Tibial artery (tissue), 4 donors: ENCODE measurements at regions not wholly inside any gene's neighbourhood (a gene's known extent, or its start where the extent isn't known, plus 50 kb on each side); places are given as distances from the start of the nearest gene placed in this dataset.

Experiments
- DNase-seq, 2 donors: peaks; one replicate each; pipeline ENCODE4 v3.0.0-alpha.2; 2019
- H3K27ac ChIP-seq, 2 donors: fragments of 200-600 bp; sonication (generic) in 1 of 2; 1 replicate in 1 of 2; 2 replicates in 1 of 2; pipeline ENCODE4 v1.5.1; 2018 to 2019; ENCODE audit warnings: mild to moderate bottlenecking in 1 of 2
- H3K27me3 ChIP-seq, 2 donors: fragments of 200-600 bp; sonication (generic) in 1 of 2; one replicate each; pipeline versions ENCODE4 v1.5.1 to v1.6.0; 2016 to 2019
- H3K36me3 ChIP-seq, 3 donors: fragments of 200-600 bp; sonication (generic) in 2 of 3; one replicate each; pipeline ENCODE4 v1.5.1; 2016 to 2019; ENCODE audit warnings: mild to moderate bottlenecking in 2 of 3
- H3K4me1 ChIP-seq, 4 donors: fragments of 200-600 bp; sonication (generic) in 2 of 4; 1 replicate in 3 of 4; 2 replicates in 1 of 4; pipeline ENCODE4 v1.5.1; 2016 to 2019
- H3K4me3 ChIP-seq, 2 donors: fragments of 200-600 bp; sonication (generic) in 1 of 2; 1 replicate in 1 of 2; 2 replicates in 1 of 2; pipeline ENCODE4 v1.5.1; 2018 to 2019; ENCODE audit warnings: mild to moderate bottlenecking in 2 of 2
- H3K9me3 ChIP-seq, 3 donors: fragments of 200-600 bp; sonication (generic) in 1 of 3; one replicate each; pipeline ENCODE4 v1.5.1; 2016 to 2019
- CTCF ChIP-seq, 2 experiments: fragments of 200-600 bp in 1 of 2; fragments of 450-650 bp in 1 of 2; IDR thresholded peaks; one replicate each; pipeline ENCODE4 v1.5.1; 2017 to 2019; ENCODE audit warnings: antibody characterized with exemption in 2 of 2, mild to moderate bottlenecking in 1 of 2, moderate library complexity in 1 of 2
- intact Hi-C: fragments of 100-400 bp; cut with DNase I; formaldehyde crosslinking; loops from one replicate; pipeline ENCODE4 v1.15.0; 2023; ENCODE audit warnings: low total_unique reads

- intact Hi-C loops = no loop called here
Observed at GRCh38 chr20:43804781-43805180, 78.0 kb upstream of the GTSF1L start.

GRCh38 chr20:43803276-43803675 is 76.5 kb upstream of the GTSF1L start:
- TF ChIP-seq CTCF (IDR thresholded peaks at IDR 0.05) = no peak
- intact Hi-C loops = no loop called here
- no peak overlapping the region for H3K4me3 ChIP-seq
- H3K9me3 ChIP-seq = peaks cover 2 to 17% (median 3%) of the 10 kb centered on the region in 3 donors
- no peaks in the 10 kb centered on the region for H3K27me3 ChIP-seq
- no peaks in the 10 kb centered on the region for H3K36me3 ChIP-seq
- H3K27ac ChIP-seq = no peak overlapping the region
- no peaks in the 10 kb centered on the region for H3K4me1 ChIP-seq
- DNase-seq = no peak

More at GRCh38 chr20:43804781-43805180, 78.0 kb upstream of the GTSF1L start:
- Histone ChIP-seq H3K4me1 (no peaks in the 10 kb centered on the region), H3K4me3 (no peak overlapping the region), H3K27ac (no peak overlapping the region), H3K9me3 (peaks cover 7 to 24% (median 12%) of the 10 kb centered on the region in 3 donors), H3K36me3 (no peaks in the 10 kb centered on the region), H3K27me3 (no peaks in the 10 kb centered on the region)
- DNase-seq = no peak
- TF ChIP-seq CTCF (IDR thresholded peaks at IDR 0.05) = no peak

- TF ChIP-seq CTCF (IDR thresholded peaks at IDR 0.05) = no peak
- H3K9me3 ChIP-seq = peaks cover 0 to 15% (median 3%) of the 10 kb centered on the region in 3 donors
- intact Hi-C loops = no loop called here
- H3K27me3 ChIP-seq = no peaks in the 10 kb centered on the region
- H3K4me3 ChIP-seq = no peak overlapping the region
- no peaks in the 10 kb centered on the region for H3K4me1 ChIP-seq
- no peak for DNase-seq
- no peaks in the 10 kb centered on the region for H3K36me3 ChIP-seq
- no peak overlapping the region for H3K27ac ChIP-seq
Observed at GRCh38 chr20:43800186-43800585, 73.4 kb upstream of the GTSF1L start.

- H3K27me3 ChIP-seq = no peaks in the 10 kb centered on the region
- no peak for DNase-seq
- no peak for TF ChIP-seq CTCF (IDR thresholded peaks at IDR 0.05)
- no peaks in the 10 kb centered on the region for H3K4me1 ChIP-seq
- no peaks in the 10 kb centered on the region for H3K36me3 ChIP-seq
- H3K27ac ChIP-seq = no peak overlapping the region
- H3K9me3 ChIP-seq = peaks cover 0 to 13% (median 3%) of the 10 kb centered on the region in 3 donors
- intact Hi-C loops = no loop called here
- no peak overlapping the region for H3K4me3 ChIP-seq
Observed at GRCh38 chr20:43799741-43800140, 72.9 kb upstream of the GTSF1L start.

- Histone ChIP-seq H3K9me3 (peaks cover 0 to 9% (median 3%) of the 10 kb centered on the region in 3 donors), H3K4me1 (no peaks in the 10 kb centered on the region), H3K4me3 (no peak overlapping the region), H3K36me3 (no peaks in the 10 kb centered on the region), H3K27ac (no peak overlapping the region), H3K27me3 (no peaks in the 10 kb centered on the region)
- DNase-seq = no peak
- no peak for TF ChIP-seq CTCF (IDR thresholded peaks at IDR 0.05)
- intact Hi-C loops = no loop called here
Observed at GRCh38 chr20:43799150-43799711, 72.4 kb upstream of the GTSF1L start.
